Thyroid gland (tissue), 4 donors: ENCODE measurements at regions not wholly inside any gene's neighbourhood (a gene's known extent, or its start where the extent isn't known, plus 50 kb on each side); places are given as distances from the start of the nearest gene placed in this dataset.

Experiments
- POLR2A ChIP-seq, 2 donors: fragments of 450-650 bp; IDR thresholded peaks; one replicate each; pipeline ENCODE4 v1.6.1; 2017; ENCODE audit warnings: antibody characterized with exemption in 2 of 2, mild to moderate bottlenecking in 2 of 2, moderate library complexity in 1 of 2
- TF ChIP-seq, protein P1 (sequence below), 6 experiments: fragments of 200-600 bp in 3 of 6; fragments of 450-650 bp in 3 of 6; sonication (generic) in 3 of 6; IDR thresholded peaks; one replicate each; pipeline ENCODE4 v1.5.1; 2016 to 2019; ENCODE audit warnings: antibody characterized with exemption in 6 of 6, mild to moderate bottlenecking in 2 of 6, inconsistent platforms in 1 of 6, moderate library complexity in 1 of 6

DNA sequence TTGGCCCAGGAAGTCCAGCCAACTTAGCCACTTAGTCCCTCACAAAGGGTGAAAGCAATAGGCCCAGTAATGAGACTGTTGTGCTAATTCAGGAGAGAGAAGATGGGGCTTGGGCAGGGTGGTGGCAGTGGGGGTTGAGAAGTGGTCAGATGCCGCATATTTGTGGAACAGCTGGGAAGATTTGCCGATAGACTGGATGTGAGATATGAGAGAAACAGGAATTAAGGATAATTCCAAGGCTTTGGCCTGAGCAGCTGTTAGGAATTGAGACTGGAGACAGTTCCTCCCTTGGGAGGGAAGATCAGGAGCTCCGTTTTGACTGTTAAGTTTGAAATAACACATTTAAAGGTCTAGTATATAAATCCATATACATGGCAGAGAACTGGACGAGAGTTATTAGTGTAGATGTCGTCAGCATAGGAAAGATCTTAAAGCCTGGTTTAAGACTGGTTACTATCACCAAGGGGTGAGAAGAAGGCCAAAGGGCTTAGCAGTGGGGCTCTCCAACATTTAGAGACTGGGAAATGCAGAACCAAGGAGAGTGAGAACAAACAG is 323.7 kb upstream of the FAM78B start:
- TF ChIP-seq, protein P1, sequence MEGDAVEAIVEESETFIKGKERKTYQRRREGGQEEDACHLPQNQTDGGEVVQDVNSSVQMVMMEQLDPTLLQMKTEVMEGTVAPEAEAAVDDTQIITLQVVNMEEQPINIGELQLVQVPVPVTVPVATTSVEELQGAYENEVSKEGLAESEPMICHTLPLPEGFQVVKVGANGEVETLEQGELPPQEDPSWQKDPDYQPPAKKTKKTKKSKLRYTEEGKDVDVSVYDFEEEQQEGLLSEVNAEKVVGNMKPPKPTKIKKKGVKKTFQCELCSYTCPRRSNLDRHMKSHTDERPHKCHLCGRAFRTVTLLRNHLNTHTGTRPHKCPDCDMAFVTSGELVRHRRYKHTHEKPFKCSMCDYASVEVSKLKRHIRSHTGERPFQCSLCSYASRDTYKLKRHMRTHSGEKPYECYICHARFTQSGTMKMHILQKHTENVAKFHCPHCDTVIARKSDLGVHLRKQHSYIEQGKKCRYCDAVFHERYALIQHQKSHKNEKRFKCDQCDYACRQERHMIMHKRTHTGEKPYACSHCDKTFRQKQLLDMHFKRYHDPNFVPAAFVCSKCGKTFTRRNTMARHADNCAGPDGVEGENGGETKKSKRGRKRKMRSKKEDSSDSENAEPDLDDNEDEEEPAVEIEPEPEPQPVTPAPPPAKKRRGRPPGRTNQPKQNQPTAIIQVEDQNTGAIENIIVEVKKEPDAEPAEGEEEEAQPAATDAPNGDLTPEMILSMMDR (IDR thresholded peaks at IDR 0.05) = no peak
- no peak for TF ChIP-seq POLR2A (IDR thresholded peaks at IDR 0.05)
